ENCODE measurements at regions not wholly inside any gene's neighbourhood (a gene's known extent, or its start where the extent isn't known, plus 50 kb on each side); places are given as distances from the start of the nearest gene placed in this dataset.
A peak's percentile ranks its signal among the peaks of the same experiment; 100 is the strongest.

GRCh38 chr11:42145311-42145710, 685.9 kb upstream of the LRRC4C start:
- Histone ChIP-seq H3K4me3 (no peak overlapping the region), H3K4me1 (replicated peaks in 1 of 2) (no peaks in the 10 kb centered on the region), H3K27ac (no peak overlapping the region)
- no peak for ATAC-seq (replicated peaks in 6 of 8)
- in situ Hi-C loops (cut with MboI; ENCODE audit: low pct_unique_long_range_greater_than_20kb in 2 of 9, low sequenced_read_pairs in 9 of 9, unreplicated experiment in 9 of 9) = no loop called here

GRCh38 chr11:42161886-42162285, 702.4 kb upstream of the LRRC4C start:
- 0 to 100% (median 66%) methylated on average over 1 of the region's 1 CpG for WGBS, 10 experiments
- H3K4me1 ChIP-seq (replicated peaks in 1 of 2) = no peaks in the 10 kb centered on the region
- in situ Hi-C loops (cut with MboI; ENCODE audit: low pct_unique_long_range_greater_than_20kb in 2 of 9, low sequenced_read_pairs in 9 of 9, unreplicated experiment in 9 of 9) = no loop called here
- no peak overlapping the region for H3K4me3 ChIP-seq
- ATAC-seq (replicated peaks in 6 of 8) = no peak
- no peak overlapping the region for H3K27ac ChIP-seq

GRCh38 chr11:42169191-42169590, 709.7 kb upstream of the LRRC4C start:
- Histone ChIP-seq H3K4me3 (no peak overlapping the region), H3K4me1 (replicated peaks in 1 of 2) (peaks cover 0 to 11% of the 10 kb centered on the region in 2 donors), H3K27ac (no peak overlapping the region)
- ATAC-seq (replicated peaks in 6 of 8) = peak in 1 of 8 experiments; percentile 27
- in situ Hi-C loops (cut with MboI; ENCODE audit: low pct_unique_long_range_greater_than_20kb in 2 of 9, low sequenced_read_pairs in 9 of 9, unreplicated experiment in 9 of 9) = no loop called here
- 0 to 73% (median 46%) methylated on average over 1 to 2 of the region's 2 CpGs; no CpG with 5 or more reads in 2 of the 10 experiments for WGBS, 10 experiments

- WGBS, 10 experiments = 0 to 83% (median 50%) methylated on average over 1 of the region's 1 CpG; no CpG with 5 or more reads in 1 of the 10 experiments
- Histone ChIP-seq H3K27ac (no peak overlapping the region), H3K4me1 (replicated peaks in 1 of 2) (peaks cover 0 to 11% of the 10 kb centered on the region in 2 donors), H3K4me3 (no peak overlapping the region)
- in situ Hi-C loops (cut with MboI; ENCODE audit: low pct_unique_long_range_greater_than_20kb in 2 of 9, low sequenced_read_pairs in 9 of 9, unreplicated experiment in 9 of 9) = no loop called here
- ATAC-seq (replicated peaks in 6 of 8) = no peak
These were observed 711.1 kb upstream of the LRRC4C start for GRCh38 chr11:42170601-42171000.

- 20 to 67% (median 44%) methylated on average over 1 of the region's 1 CpG; no CpG with 5 or more reads in 6 of the 10 experiments for WGBS, 10 experiments
- Histone ChIP-seq H3K4me1 (replicated peaks in 1 of 2) (peaks cover 0 to 11% of the 10 kb centered on the region in 2 donors), H3K4me3 (no peak overlapping the region), H3K27ac (no peak overlapping the region)
- ATAC-seq (replicated peaks in 6 of 8) = no peak
- in situ Hi-C loops (cut with MboI; ENCODE audit: low pct_unique_long_range_greater_than_20kb in 2 of 9, low sequenced_read_pairs in 9 of 9, unreplicated experiment in 9 of 9) = no loop called here
These were observed 711.6 kb upstream of the LRRC4C start for GRCh38 chr11:42171046-42171445.

GRCh38 chr11:42172441-42172840, 713.0 kb upstream of the LRRC4C start:
- 0 to 100% (median 90%) methylated on average over 2 to 3 of the region's 3 CpGs for WGBS, 10 experiments
- no peak overlapping the region for H3K4me3 ChIP-seq
- H3K4me1 ChIP-seq (replicated peaks in 1 of 2) = peaks cover 0 to 11% of the 10 kb centered on the region in 2 donors
- H3K27ac ChIP-seq = no peak overlapping the region
- in situ Hi-C loops (cut with MboI; ENCODE audit: low pct_unique_long_range_greater_than_20kb in 2 of 9, low sequenced_read_pairs in 9 of 9, unreplicated experiment in 9 of 9) = no loop called here
- ATAC-seq (replicated peaks in 6 of 8) = no peak

- peak in 2 of 8 experiments; percentile 26 to 88 for ATAC-seq (replicated peaks in 6 of 8)
- in situ Hi-C loops (cut with MboI; ENCODE audit: low pct_unique_long_range_greater_than_20kb in 2 of 9, low sequenced_read_pairs in 9 of 9, unreplicated experiment in 9 of 9) = no loop called here
- WGBS, 10 experiments = 0 to 100% (median 83%) methylated on average over 1 of the region's 1 CpG; no CpG with 5 or more reads in 4 of the 10 experiments
These were observed 715.8 kb upstream of the LRRC4C start for GRCh38 chr11:42175203-42175602.

GRCh38 chr11:42179216-42179615, 719.8 kb upstream of the LRRC4C start:
- WGBS, 10 experiments = 0 to 67% (median 29%) methylated on average over 1 to 2 of the region's 2 CpGs; no CpG with 5 or more reads in 1 of the 10 experiments
- in situ Hi-C loops (cut with MboI; ENCODE audit: low pct_unique_long_range_greater_than_20kb in 2 of 9, low sequenced_read_pairs in 9 of 9, unreplicated experiment in 9 of 9) = no loop called here
- no peak overlapping the region for H3K4me3 ChIP-seq
- H3K4me1 ChIP-seq (replicated peaks in 1 of 2) = no peaks in the 10 kb centered on the region
- no peak overlapping the region for H3K27ac ChIP-seq
- ATAC-seq (replicated peaks in 6 of 8) = no peak

More at GRCh38 chr11:42175203-42175602, 715.8 kb upstream of the LRRC4C start:
- Histone ChIP-seq H3K4me1 (replicated peaks in 1 of 2) (peaks cover 0 to 7% of the 10 kb centered on the region in 2 donors), H3K4me3 (no peak overlapping the region), H3K27ac (no peak overlapping the region)

- in situ Hi-C loops (cut with MboI; ENCODE audit: low pct_unique_long_range_greater_than_20kb in 2 of 9, low sequenced_read_pairs in 9 of 9, unreplicated experiment in 9 of 9) = no loop called here
- H3K27ac ChIP-seq = no peak overlapping the region
- no peaks in the 10 kb centered on the region for H3K4me1 ChIP-seq (replicated peaks in 1 of 2)
- peak in 3 of 8 experiments; percentile 50 to 81 (median 74) for ATAC-seq (replicated peaks in 6 of 8)
- H3K4me3 ChIP-seq = no peak overlapping the region
- 0 to 61% (median 27%) methylated on average over 1 to 3 of the region's 3 CpGs; no CpG with 5 or more reads in 1 of the 10 experiments for WGBS, 10 experiments
These were observed 736.0 kb upstream of the LRRC4C start for GRCh38 chr11:42195289-42196013.

GRCh38 chr11:42200311-42200710, 740.9 kb upstream of the LRRC4C start:
- WGBS, 10 experiments = 49 to 100% (median 85%) methylated on average over 1 to 6 of the region's 6 CpGs
- Histone ChIP-seq H3K4me3 (no peak overlapping the region), H3K27ac (no peak overlapping the region), H3K4me1 (replicated peaks in 1 of 2) (peaks cover 0 to 14% of the 10 kb centered on the region in 2 donors)
- no peak for ATAC-seq (replicated peaks in 6 of 8)
- in situ Hi-C loops (cut with MboI; ENCODE audit: low pct_unique_long_range_greater_than_20kb in 2 of 9, low sequenced_read_pairs in 9 of 9, unreplicated experiment in 9 of 9) = no loop called here

- ATAC-seq (replicated peaks in 6 of 8) = peak in 5 of 8 experiments; percentile 78 to 98 (median 97)
- WGBS, 10 experiments = 8 to 83% (median 51%) methylated on average over 2 to 6 of the region's 6 CpGs
- in situ Hi-C loops (cut with MboI; ENCODE audit: low pct_unique_long_range_greater_than_20kb in 2 of 9, low sequenced_read_pairs in 9 of 9, unreplicated experiment in 9 of 9) = no loop called here
These were observed 742.2 kb upstream of the LRRC4C start for GRCh38 chr11:42201603-42202148.

GRCh38 chr11:42205518-42205917, 746.1 kb upstream of the LRRC4C start:
- ATAC-seq (replicated peaks in 6 of 8) = no peak
- Histone ChIP-seq H3K27ac (no peak overlapping the region), H3K4me1 (replicated peaks in 1 of 2) (peaks cover 0 to 14% of the 10 kb centered on the region in 2 donors), H3K4me3 (no peak overlapping the region)
- WGBS, 10 experiments = 0 to 100% methylated on average over 1 of the region's 1 CpG; no CpG with 5 or more reads in 8 of the 10 experiments
- in situ Hi-C loops (cut with MboI; ENCODE audit: low pct_unique_long_range_greater_than_20kb in 2 of 9, low sequenced_read_pairs in 9 of 9, unreplicated experiment in 9 of 9) = no loop called here

More at GRCh38 chr11:42201603-42202148, 742.2 kb upstream of the LRRC4C start:
- H3K4me3 ChIP-seq = no peak overlapping the region
- H3K27ac ChIP-seq = no peak overlapping the region
- H3K4me1 ChIP-seq (replicated peaks in 1 of 2) = peaks cover 0 to 14% of the 10 kb centered on the region in 2 donors

GRCh38 chr11:42225664-42226063, 766.2 kb upstream of the LRRC4C start:
- in situ Hi-C loops (cut with MboI; ENCODE audit: low pct_unique_long_range_greater_than_20kb in 2 of 9, low sequenced_read_pairs in 9 of 9, unreplicated experiment in 9 of 9) = no loop called here
- Histone ChIP-seq H3K4me1 (replicated peaks in 1 of 2) (no peaks in the 10 kb centered on the region), H3K4me3 (no peak overlapping the region), H3K27ac (no peak overlapping the region)
- ATAC-seq (replicated peaks in 6 of 8) = no peak

- WGBS, 10 experiments = 0 to 73% (median 52%) methylated on average over 1 to 5 of the region's 5 CpGs
- Histone ChIP-seq H3K4me3 (no peak overlapping the region), H3K4me1 (replicated peaks in 1 of 2) (no peaks in the 10 kb centered on the region), H3K27ac (no peak overlapping the region)
- ATAC-seq (replicated peaks in 6 of 8) = no peak
- in situ Hi-C loops (cut with MboI; ENCODE audit: low pct_unique_long_range_greater_than_20kb in 2 of 9, low sequenced_read_pairs in 9 of 9, unreplicated experiment in 9 of 9) = no loop called here
These were observed 773.2 kb upstream of the LRRC4C start for GRCh38 chr11:42232673-42233072.
